GM23338 (cell line): ENCODE measurements at regions not wholly inside any gene's neighbourhood (a gene's known extent, or its start where the extent isn't known, plus 50 kb on each side); places are given as distances from the start of the nearest gene placed in this dataset.

ENCODE experiments used
- ATAC-seq: fragments of 200-7000 bp; cut with Tn5 transposase; 3 replicates; pipeline ENCODE4 v1.9.1; 2020
- DNase-seq: peaks from one replicate; pipeline ENCODE4 v3.0.0-alpha.2; 2015; ENCODE audit warnings: low spot score
- H2AFZ ChIP-seq: fragments of 200-600 bp; sonication (generic); 2 replicates; pipeline ENCODE4 v1.8.0; 2016; ENCODE audit warnings: antibody characterized with exemption, mild to moderate bottlenecking, moderate library complexity
- H3F3A ChIP-seq: fragments of 200-600 bp; sonication (generic); replicated peaks from 2 replicates; pipeline ENCODE4 v1.8.0; 2017; ENCODE audit warnings: antibody characterized with exemption, mixed run types, low read depth
- H3K27ac ChIP-seq: fragments of 200-600 bp; sonication (generic); 2 replicates; pipeline ENCODE4 v1.6.1; 2016; ENCODE audit warnings: low read depth
- H3K27me3 ChIP-seq: fragments of 200-600 bp; sonication (generic); 2 replicates; pipeline ENCODE4 v1.8.0; 2016; ENCODE audit warnings: mild to moderate bottlenecking, mixed run types, moderate library complexity; ENCODE audit not compliant: insufficient read depth
- H3K36me3 ChIP-seq: fragments of 200-600 bp; sonication (generic); 2 replicates; pipeline ENCODE4 v1.8.0; 2016; ENCODE audit warnings: mild to moderate bottlenecking; ENCODE audit not compliant: insufficient read depth
- H3K4me1 ChIP-seq: fragments of 200-600 bp; sonication (generic); 2 replicates; pipeline ENCODE4 v1.8.0; 2016; ENCODE audit warnings: mild to moderate bottlenecking, moderate library complexity; ENCODE audit not compliant: insufficient read depth
- H3K4me2 ChIP-seq: fragments of 200-600 bp; sonication (generic); 2 replicates; pipeline ENCODE4 v1.7.1; 2017; ENCODE audit warnings: mixed run types
- H3K4me3 ChIP-seq: fragments of 200-600 bp; sonication (generic); 2 replicates; pipeline ENCODE4 v1.6.1; 2016; ENCODE audit warnings: mixed run types
- H3K79me2 ChIP-seq: fragments of 200-600 bp; sonication (generic); replicated peaks from 2 replicates; pipeline ENCODE4 v1.8.0; 2017; ENCODE audit warnings: mild to moderate bottlenecking; ENCODE audit not compliant: insufficient read depth
- H3K9me2 ChIP-seq: fragments of 200-600 bp; sonication (generic); 2 replicates; pipeline ENCODE4 v1.8.0; 2017; ENCODE audit not compliant: insufficient read depth
- H4K20me1 ChIP-seq: fragments of 200-600 bp; sonication (generic); replicated peaks from 2 replicates; pipeline ENCODE4 v1.8.0; 2017; ENCODE audit warnings: mild to moderate bottlenecking; ENCODE audit not compliant: insufficient read depth
- H3K27ac Mint-ChIP-seq: 2 replicates; pipeline ENCODE4 v1.8.0; 2020; ENCODE audit warnings: inconsistent platforms, mild to moderate bottlenecking, moderate library complexity, mixed read lengths
- H3K27me3 Mint-ChIP-seq: 3 replicates; pipeline ENCODE4 v1.8.0; 2022; ENCODE audit warnings: low read depth, mild to moderate bottlenecking, moderate library complexity, mixed read lengths, inconsistent platforms; ENCODE audit not compliant: insufficient read depth, poor library complexity
- H3K36me3 Mint-ChIP-seq: 3 replicates; pipeline ENCODE4 v1.8.0; 2021; ENCODE audit warnings: low read depth, mild to moderate bottlenecking, inconsistent platforms, moderate library complexity, mixed read lengths
- H3K4me1 Mint-ChIP-seq: 3 replicates; pipeline ENCODE4 v1.8.0; 2020; ENCODE audit warnings: mild to moderate bottlenecking, inconsistent platforms, mixed read lengths
- H3K4me3 Mint-ChIP-seq: 3 replicates; pipeline ENCODE4 v1.8.0; 2021; ENCODE audit warnings: moderate library complexity, mild to moderate bottlenecking, inconsistent platforms, mixed read lengths
- H3K9me3 Mint-ChIP-seq: 3 replicates; pipeline ENCODE4 v1.8.0; 2020; ENCODE audit warnings: moderate library complexity, mild to moderate bottlenecking, inconsistent platforms, mixed read lengths
- CREB1 ChIP-seq: fragments of 250-450 bp; sonication (Bioruptor Pico); IDR thresholded peaks from 2 replicates; pipeline ENCODE4 v1.5.0; 2020; ENCODE audit warnings: low read depth, mild to moderate bottlenecking, moderate library complexity
- CTCF ChIP-seq, 2 experiments: fragments of 200-600 bp in 1 of 2; sonication (generic) in 1 of 2; conservative IDR thresholded peaks; 2 replicates each; pipeline versions ENCODE4 v1.5.1 to v1.6.1; 2016 to 2017; ENCODE audit warnings: antibody characterized with exemption in 2 of 2, low read depth in 2 of 2, mild to moderate bottlenecking in 2 of 2, moderate library complexity in 1 of 2
- REST ChIP-seq: IDR thresholded peaks from one replicate; pipeline ENCODE4 v1.6.1; 2018; ENCODE audit warnings: antibody characterized with exemption; ENCODE audit not compliant: unreplicated experiment
- ZNF462 ChIP-seq: fragments of 250-450 bp; sonication (Bioruptor Pico); IDR thresholded peaks from 2 replicates; pipeline ENCODE4 v1.5.0; 2020; ENCODE audit warnings: mild to moderate bottlenecking, moderate library complexity

- no peaks in the 10 kb centered on the region for H3K4me1 Mint-ChIP-seq
- no peak overlapping the region for H3K4me3 ChIP-seq
Observed at GRCh38 chrX:1853916-1854315, 239.1 kb downstream of the ASMT start.

More at GRCh38 chrX:1853916-1854315, 239.1 kb downstream of the ASMT start:
- ATAC-seq (no peak), DNase-seq (no peak)
- Histone ChIP-seq H3F3A (no peaks in the 10 kb centered on the region), H3K9me2 (0 out of 2 replicates have a peak, but pooled peaks cover 10% of the 10 kb centered on the region), H3K4me2 (no peak overlapping the region), H4K20me1 (no peaks in the 10 kb centered on the region), H2AFZ (no peak overlapping the region), H3K36me3 (no peaks in the 10 kb centered on the region), H3K27ac (no peak overlapping the region), H3K27me3 (no peaks in the 10 kb centered on the region), H3K4me1 (no peaks in the 10 kb centered on the region), H3K79me2 (no peaks in the 10 kb centered on the region)
- H3K4me3 Mint-ChIP-seq = no peak overlapping the region
- H3K9me3 Mint-ChIP-seq = peaks cover 28% of the 10 kb centered on the region
- no peak overlapping the region for H3K27ac Mint-ChIP-seq
- H3K27me3 Mint-ChIP-seq = peaks cover 7% of the 10 kb centered on the region
- TF ChIP-seq ZNF462 (CRISPR knock-in tag) (no peak), CREB1 (CRISPR knock-in tag) (no peak), CTCF (conservative IDR thresholded peaks at IDR 0.05; ENCODE audit: low read depth in 2 of 2) (no peak), REST (no peak)
- H3K36me3 Mint-ChIP-seq = peaks cover 20% of the 10 kb centered on the region
